ENCODE measurements at regions not wholly inside any gene's neighbourhood (a gene's known extent, or its start where the extent isn't known, plus 50 kb on each side); places are given as distances from the start of the nearest gene placed in this dataset.

GRCh38 chr22:34434371-34434770, 514.1 kb upstream of the LARGE1 start:
- Histone ChIP-seq H2AFZ (ENCODE audit: low read depth, low read length) (no peak overlapping the region), H4K91ac (ENCODE audit: low read length) (no peak overlapping the region), H3K36me3 (ENCODE audit: control insufficient read depth in 1 of 2, insufficient read depth in 2 of 2, low read depth in 1 of 2, low read length in 2 of 2) (no peaks in the 10 kb centered on the region), H3K4me1 (ENCODE audit: control insufficient read depth, insufficient read depth, low read depth, low read length) (no peaks in the 10 kb centered on the region), H2BK12ac (ENCODE audit: low read length in 2 of 2) (no peak overlapping the region), H3K79me1 (replicated peaks; ENCODE audit: low read length, poor library complexity, severe bottlenecking) (no peaks in the 10 kb centered on the region), H3K4ac (ENCODE audit: low read depth in 1 of 2, low read length in 2 of 2) (no peak overlapping the region), H3K18ac (ENCODE audit: low read depth in 1 of 2, low read length in 2 of 2) (no peak overlapping the region), H3K27ac (ENCODE audit: low read length, poor library complexity, severe bottlenecking) (no peak overlapping the region), H2BK5ac (ENCODE audit: low read depth, low read length, poor library complexity, severe bottlenecking) (no peak overlapping the region), H4K8ac (ENCODE audit: low read length) (no peak overlapping the region), H2BK15ac (ENCODE audit: low read depth, poor library complexity, severe bottlenecking) (no peak overlapping the region), H3K14ac (ENCODE audit: low read length in 2 of 2) (no peak overlapping the region), H3K4me3 (ENCODE audit: insufficient read depth in 1 of 2, low read depth in 1 of 2, low read length in 2 of 2) (no peak overlapping the region), H3K4me2 (ENCODE audit: low read length, poor library complexity, severe bottlenecking) (no peak overlapping the region), H3K23ac (ENCODE audit: low read length in 2 of 2) (no peak overlapping the region), H3K9ac (ENCODE audit: low read length) (no peak overlapping the region), H2AK5ac (ENCODE audit: low read length, severe bottlenecking) (no peak overlapping the region), H2BK120ac (ENCODE audit: low read depth, low read length) (no peak overlapping the region), H3K27me3 (ENCODE audit: control insufficient read depth in 1 of 2, insufficient read depth in 1 of 2, low read length in 2 of 2) (no peaks in the 10 kb centered on the region), H3K9me3 (ENCODE audit: control insufficient read depth, low read length) (no peaks in the 10 kb centered on the region)
- DNase-seq, result no peak

DNA sequence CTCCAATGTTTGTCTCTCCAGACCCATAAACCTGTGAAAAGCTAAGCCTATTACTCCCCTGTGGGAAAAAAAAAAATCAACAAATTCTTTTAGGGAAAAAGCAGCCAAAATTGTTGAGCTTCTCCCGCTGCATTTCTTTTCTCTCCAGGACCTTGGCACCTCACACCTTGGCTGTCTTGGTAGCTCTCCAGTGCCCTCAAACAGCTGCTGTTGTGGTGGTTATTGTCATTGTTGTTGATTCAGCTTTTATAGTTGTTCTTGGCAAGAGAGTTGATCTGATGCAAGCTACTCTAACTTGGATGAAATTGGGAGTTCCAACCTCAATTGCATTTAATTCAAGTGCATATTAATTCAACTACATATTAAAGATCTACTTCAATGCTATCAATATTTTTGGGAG, 516.9 kb upstream of the LARGE1 start:
- H3K27me3 ChIP-seq (ENCODE audit: control insufficient read depth in 1 of 2, insufficient read depth in 1 of 2, low read length in 2 of 2), result no peaks in the 10 kb centered on the region
- no peak for DNase-seq
- no peaks in the 10 kb centered on the region for H3K79me1 ChIP-seq (replicated peaks; ENCODE audit: low read length, poor library complexity, severe bottlenecking)
- no peak overlapping the region for H3K27ac ChIP-seq (ENCODE audit: low read length, poor library complexity, severe bottlenecking)
- no peak overlapping the region for H3K23ac ChIP-seq (ENCODE audit: low read length in 2 of 2)
- no peak overlapping the region for H3K18ac ChIP-seq (ENCODE audit: low read depth in 1 of 2, low read length in 2 of 2)
- H3K4ac ChIP-seq (ENCODE audit: low read depth in 1 of 2, low read length in 2 of 2), result no peak overlapping the region
- no peak overlapping the region for H3K4me2 ChIP-seq (ENCODE audit: low read length, poor library complexity, severe bottlenecking)
- peaks cover 3% of the 10 kb centered on the region for H3K9me3 ChIP-seq (ENCODE audit: control insufficient read depth, low read length)
- no peak overlapping the region for H2AFZ ChIP-seq (ENCODE audit: low read depth, low read length)
- no peak overlapping the region for H2AK5ac ChIP-seq (ENCODE audit: low read length, severe bottlenecking)
- no peak overlapping the region for H2BK15ac ChIP-seq (ENCODE audit: low read depth, poor library complexity, severe bottlenecking)
- no peak overlapping the region for H3K9ac ChIP-seq (ENCODE audit: low read length)
- no peak overlapping the region for H3K14ac ChIP-seq (ENCODE audit: low read length in 2 of 2)
- no peak overlapping the region for H4K8ac ChIP-seq (ENCODE audit: low read length)
- H2BK5ac ChIP-seq (ENCODE audit: low read depth, low read length, poor library complexity, severe bottlenecking), result no peak overlapping the region
- no peak overlapping the region for H2BK120ac ChIP-seq (ENCODE audit: low read depth, low read length)
- H3K4me3 ChIP-seq (ENCODE audit: insufficient read depth in 1 of 2, low read depth in 1 of 2, low read length in 2 of 2), result no peak overlapping the region
- 88% methylated on average over 1 of the region's 1 CpG for WGBS
- H2BK12ac ChIP-seq (ENCODE audit: low read length in 2 of 2), result no peak overlapping the region
- no peaks in the 10 kb centered on the region for H3K36me3 ChIP-seq (ENCODE audit: control insufficient read depth in 1 of 2, insufficient read depth in 2 of 2, low read depth in 1 of 2, low read length in 2 of 2)
- no peak overlapping the region for H4K91ac ChIP-seq (ENCODE audit: low read length)
- H3K4me1 ChIP-seq (ENCODE audit: control insufficient read depth, insufficient read depth, low read depth, low read length), result no peaks in the 10 kb centered on the region

DNA sequence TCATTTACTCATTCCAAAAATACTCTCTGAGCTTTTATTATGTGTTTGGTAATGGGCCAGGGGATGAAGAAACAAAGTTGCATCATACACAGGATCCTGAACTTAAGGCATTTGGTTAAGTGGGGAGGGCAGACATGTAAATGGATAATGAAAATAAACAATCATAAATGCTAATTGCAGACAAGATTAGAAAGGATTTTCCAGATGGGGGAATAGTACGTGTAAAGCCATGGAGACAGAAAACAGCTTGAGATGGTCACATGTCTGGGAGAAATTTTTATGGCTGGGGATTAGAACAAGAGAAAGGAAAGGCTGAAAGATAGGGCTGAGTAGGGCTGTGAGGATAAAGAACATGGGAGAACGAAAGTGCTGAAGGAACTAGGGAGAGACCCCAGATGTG, 534.3 kb upstream of the LARGE1 start:
- H2BK120ac ChIP-seq (ENCODE audit: low read depth, low read length), result no peak overlapping the region
- no peak overlapping the region for H3K4me2 ChIP-seq (ENCODE audit: low read length, poor library complexity, severe bottlenecking)
- H3K9me3 ChIP-seq (ENCODE audit: control insufficient read depth, low read length), result no peaks in the 10 kb centered on the region
- no peak overlapping the region for H2BK5ac ChIP-seq (ENCODE audit: low read depth, low read length, poor library complexity, severe bottlenecking)
- no peaks in the 10 kb centered on the region for H3K36me3 ChIP-seq (ENCODE audit: control insufficient read depth in 1 of 2, insufficient read depth in 2 of 2, low read depth in 1 of 2, low read length in 2 of 2)
- no peak overlapping the region for H3K4me3 ChIP-seq (ENCODE audit: insufficient read depth in 1 of 2, low read depth in 1 of 2, low read length in 2 of 2)
- no peak overlapping the region for H2AFZ ChIP-seq (ENCODE audit: low read depth, low read length)
- no peaks in the 10 kb centered on the region for H3K4me1 ChIP-seq (ENCODE audit: control insufficient read depth, insufficient read depth, low read depth, low read length)
- H3K18ac ChIP-seq (ENCODE audit: low read depth in 1 of 2, low read length in 2 of 2), result no peak overlapping the region
- no peak overlapping the region for H2BK12ac ChIP-seq (ENCODE audit: low read length in 2 of 2)
- H3K27ac ChIP-seq (ENCODE audit: low read length, poor library complexity, severe bottlenecking), result no peak overlapping the region
- no peaks in the 10 kb centered on the region for H3K27me3 ChIP-seq (ENCODE audit: control insufficient read depth in 1 of 2, insufficient read depth in 1 of 2, low read length in 2 of 2)
- WGBS, result 25% methylated on average over 2 of the region's 2 CpGs
- no peak overlapping the region for H3K9ac ChIP-seq (ENCODE audit: low read length)
- no peak overlapping the region for H3K4ac ChIP-seq (ENCODE audit: low read depth in 1 of 2, low read length in 2 of 2)
- H3K14ac ChIP-seq (ENCODE audit: low read length in 2 of 2), result no peak overlapping the region
- H3K79me1 ChIP-seq (replicated peaks; ENCODE audit: low read length, poor library complexity, severe bottlenecking), result no peaks in the 10 kb centered on the region
- no peak overlapping the region for H4K8ac ChIP-seq (ENCODE audit: low read length)
- H2AK5ac ChIP-seq (ENCODE audit: low read length, severe bottlenecking), result no peak overlapping the region
- H3K23ac ChIP-seq (ENCODE audit: low read length in 2 of 2), result no peak overlapping the region
- no peak overlapping the region for H2BK15ac ChIP-seq (ENCODE audit: low read depth, poor library complexity, severe bottlenecking)
- DNase-seq, result no peak
- no peak overlapping the region for H4K91ac ChIP-seq (ENCODE audit: low read length)

DNA sequence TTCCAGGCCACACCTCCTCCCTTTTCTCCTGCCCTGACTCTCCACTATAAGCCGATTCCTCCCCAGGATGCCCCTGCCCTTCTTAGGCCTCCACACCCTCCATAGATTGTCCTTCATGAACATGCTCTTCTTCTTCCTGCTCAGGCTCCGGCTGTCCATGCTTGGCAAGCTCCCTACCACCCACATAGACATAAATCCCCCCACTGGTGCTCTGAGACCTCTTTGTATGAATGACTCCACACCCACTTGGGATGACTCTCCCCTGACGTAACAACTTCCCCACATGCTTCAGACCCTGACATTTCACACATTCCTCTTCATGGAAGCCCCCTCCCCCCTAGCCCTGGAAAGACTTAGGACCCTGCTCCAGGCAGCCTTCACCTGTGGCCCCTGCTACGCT, 542.5 kb upstream of the LARGE1 start:
- H3K9me3 ChIP-seq (ENCODE audit: control insufficient read depth, low read length), result peaks cover 3% of the 10 kb centered on the region
- no peak overlapping the region for H4K91ac ChIP-seq (ENCODE audit: low read length)
- H2BK12ac ChIP-seq (ENCODE audit: low read length in 2 of 2), result no peak overlapping the region
- no peaks in the 10 kb centered on the region for H3K36me3 ChIP-seq (ENCODE audit: control insufficient read depth in 1 of 2, insufficient read depth in 2 of 2, low read depth in 1 of 2, low read length in 2 of 2)
- no peak overlapping the region for H4K8ac ChIP-seq (ENCODE audit: low read length)
- H3K27ac ChIP-seq (ENCODE audit: low read length, poor library complexity, severe bottlenecking), result no peak overlapping the region
- no peak overlapping the region for H3K4me3 ChIP-seq (ENCODE audit: insufficient read depth in 1 of 2, low read depth in 1 of 2, low read length in 2 of 2)
- H3K4ac ChIP-seq (ENCODE audit: low read depth in 1 of 2, low read length in 2 of 2), result no peak overlapping the region
- no peak overlapping the region for H3K18ac ChIP-seq (ENCODE audit: low read depth in 1 of 2, low read length in 2 of 2)
- no peak for DNase-seq
- no peak overlapping the region for H3K4me2 ChIP-seq (ENCODE audit: low read length, poor library complexity, severe bottlenecking)
- no peak overlapping the region for H2AFZ ChIP-seq (ENCODE audit: low read depth, low read length)
- no peaks in the 10 kb centered on the region for H3K4me1 ChIP-seq (ENCODE audit: control insufficient read depth, insufficient read depth, low read depth, low read length)
- H2BK120ac ChIP-seq (ENCODE audit: low read depth, low read length), result no peak overlapping the region
- WGBS, result 61% methylated on average over 4 of the region's 4 CpGs
- no peak overlapping the region for H3K9ac ChIP-seq (ENCODE audit: low read length)
- H2AK5ac ChIP-seq (ENCODE audit: low read length, severe bottlenecking), result no peak overlapping the region
- H2BK15ac ChIP-seq (ENCODE audit: low read depth, poor library complexity, severe bottlenecking), result no peak overlapping the region
- no peak overlapping the region for H2BK5ac ChIP-seq (ENCODE audit: low read depth, low read length, poor library complexity, severe bottlenecking)
- H3K23ac ChIP-seq (ENCODE audit: low read length in 2 of 2), result no peak overlapping the region
- H3K14ac ChIP-seq (ENCODE audit: low read length in 2 of 2), result no peak overlapping the region
- no peaks in the 10 kb centered on the region for H3K79me1 ChIP-seq (replicated peaks; ENCODE audit: low read length, poor library complexity, severe bottlenecking)
- H3K27me3 ChIP-seq (ENCODE audit: control insufficient read depth in 1 of 2, insufficient read depth in 1 of 2, low read length in 2 of 2), result no peaks in the 10 kb centered on the region

Data from mesenchymal stem cell (in vitro differentiated cells and primary cell).